Calu3 (cell line): ENCODE measurements at regions not wholly inside any gene's neighbourhood (a gene's known extent, or its start where the extent isn't known, plus 50 kb on each side); places are given as distances from the start of the nearest gene placed in this dataset.

Experiments
- BruUV-seq: library from RNA; stranded (reverse); fragments of 400-500 nt; replicated peaks from 2 replicates; lab custom pipeline; 2021; lab: Mats Ljungman, UMichigan
- CTCF ChIA-PET: fragments of 300-600 bp; sonication (Branson Sonifier 250); formaldehyde crosslinking; loops from one replicate; lab custom pipeline; 2022; ENCODE audit warnings: antibody characterized with exemption; lab: Charles Lee
- DNase-seq: peaks from one replicate; pipeline ENCODE4 v3.0.0; 2022
- H3K27ac Mint-ChIP-seq: one replicate; pipeline ENCODE4 v1.8.0; 2022; ENCODE audit warnings: mixed read lengths; ENCODE audit not compliant: unreplicated experiment
- H3K27me3 Mint-ChIP-seq: one replicate; pipeline ENCODE4 v1.8.0; 2022; ENCODE audit warnings: mixed read lengths; ENCODE audit not compliant: unreplicated experiment
- H3K36me3 Mint-ChIP-seq: one replicate; pipeline ENCODE4 v1.8.0; 2022; ENCODE audit warnings: mild to moderate bottlenecking, moderate library complexity, mixed read lengths; ENCODE audit not compliant: insufficient read depth, unreplicated experiment
- H3K4me1 Mint-ChIP-seq: one replicate; pipeline ENCODE4 v1.8.0; 2022; ENCODE audit warnings: mild to moderate bottlenecking, low read depth, mixed read lengths; ENCODE audit not compliant: unreplicated experiment
- H3K4me3 Mint-ChIP-seq: one replicate; pipeline ENCODE4 v1.8.0; 2022; ENCODE audit warnings: mild to moderate bottlenecking, low read depth, moderate library complexity, mixed read lengths; ENCODE audit not compliant: unreplicated experiment
- H3K9me3 Mint-ChIP-seq: one replicate; pipeline ENCODE4 v1.8.0; 2022; ENCODE audit warnings: low read depth, mixed read lengths; ENCODE audit not compliant: unreplicated experiment
- CTCF ChIP-seq: fragments of 200-600 bp; IDR thresholded peaks from one replicate; pipeline ENCODE4 v1.8.0; 2022; ENCODE audit warnings: antibody characterized with exemption; ENCODE audit not compliant: unreplicated experiment
- intact Hi-C: fragments of 100-400 bp; cut with micrococcal nuclease; formaldehyde crosslinking; loops from one replicate; pipeline ENCODE4 v1.10.0; 2022; ENCODE audit not compliant: unreplicated experiment

- H3K36me3 Mint-ChIP-seq, result no peaks in the 10 kb centered on the region
- intact Hi-C loops, result no loop called here
- no peak for TF ChIP-seq CTCF
- H3K4me1 Mint-ChIP-seq, result no peaks in the 10 kb centered on the region
- BruUV-seq, result no TSS peak
- no peak for DNase-seq
- no peaks in the 10 kb centered on the region for H3K9me3 Mint-ChIP-seq
- peaks cover 19% of the 10 kb centered on the region for H3K27me3 Mint-ChIP-seq
- H3K4me3 Mint-ChIP-seq, result no peak overlapping the region
- H3K27ac Mint-ChIP-seq, result no peak overlapping the region
- CTCF ChIA-PET, result no interaction called here
Measured at GRCh38 chrX:149298111-149298510, 207.0 kb downstream of the IDS start.

- Mint-ChIP-seq H3K4me1 (no peaks in the 10 kb centered on the region), H3K27ac (no peak overlapping the region), H3K9me3 (no peaks in the 10 kb centered on the region), H3K36me3 (no peaks in the 10 kb centered on the region), H3K27me3 (peaks cover 18% of the 10 kb centered on the region), H3K4me3 (no peak overlapping the region)
- intact Hi-C loops, result no loop called here
- no TSS peak for BruUV-seq
- CTCF ChIA-PET, result no interaction called here
- no peak for DNase-seq
- no peak for TF ChIP-seq CTCF
Measured at GRCh38 chrX:149296092-149296491, 209.0 kb downstream of the IDS start.

- peak; percentile 43 for TF ChIP-seq CTCF
- no peaks in the 10 kb centered on the region for H3K4me1 Mint-ChIP-seq
- no peak overlapping the region for H3K27ac Mint-ChIP-seq
- DNase-seq, result peak; percentile 43
- H3K4me3 Mint-ChIP-seq, result no peak overlapping the region
- H3K9me3 Mint-ChIP-seq, result no peaks in the 10 kb centered on the region
- H3K36me3 Mint-ChIP-seq, result no peaks in the 10 kb centered on the region
- BruUV-seq, result no TSS peak
- no peaks in the 10 kb centered on the region for H3K27me3 Mint-ChIP-seq
- intact Hi-C loops, result loop anchor here (1.0 to 5.0 kb wide), 4 partner anchors 755 to 1238 kb away; no protein-coding TSS in a partner anchor
- CTCF ChIA-PET, result interaction anchor here (1.0 kb wide), 1 partner anchor 184 kb away, joined by 3 read pairs; no protein-coding TSS in a partner anchor
Measured at GRCh38 chrX:149286940-149287349, 218.2 kb downstream of the IDS start.

GRCh38 chrX:149284616-149285015, 220.5 kb downstream of the IDS start:
- TF ChIP-seq CTCF, result no peak
- DNase-seq, result no peak
- CTCF ChIA-PET, result no interaction called here
- no TSS peak for BruUV-seq
- no peaks in the 10 kb centered on the region for H3K36me3 Mint-ChIP-seq
- no peaks in the 10 kb centered on the region for H3K4me1 Mint-ChIP-seq
- H3K27me3 Mint-ChIP-seq, result no peaks in the 10 kb centered on the region
- H3K9me3 Mint-ChIP-seq, result no peaks in the 10 kb centered on the region
- H3K4me3 Mint-ChIP-seq, result no peak overlapping the region
- intact Hi-C loops, result loop anchor here (5.0 kb wide), 1 partner anchor 752 kb away; no protein-coding TSS in a partner anchor
- H3K27ac Mint-ChIP-seq, result no peak overlapping the region
